ENCODE measurements at regions not wholly inside any gene's neighbourhood (a gene's known extent, or its start where the extent isn't known, plus 50 kb on each side); places are given as distances from the start of the nearest gene placed in this dataset.

- TF ChIP-seq CTCF (IDR thresholded peaks at IDR 0.05), result no peak
- Mint-ChIP-seq H3K36me3 (ENCODE audit: low read depth) (peaks cover 4% of the 10 kb centered on the region), H3K4me3 (no peak overlapping the region), H3K4me1 (peaks cover 20% of the 10 kb centered on the region), H3K27me3 (ENCODE audit: low read depth, poor library complexity) (peaks cover 48% of the 10 kb centered on the region), H3K27ac (no peak overlapping the region), H3K9me3 (peaks cover 30% of the 10 kb centered on the region)
- DNase-seq, result no peak
Measured at GRCh38 chr12:124651516-124652273, 84.3 kb upstream of the NCOR2 start.

- Mint-ChIP-seq H3K36me3 (ENCODE audit: low read depth) (peaks cover 4% of the 10 kb centered on the region), H3K9me3 (peaks cover 30% of the 10 kb centered on the region), H3K27me3 (ENCODE audit: low read depth, poor library complexity) (peaks cover 42% of the 10 kb centered on the region), H3K4me3 (no peak overlapping the region), H3K27ac (no peak overlapping the region), H3K4me1 (peaks cover 19% of the 10 kb centered on the region)
- no peak for DNase-seq
- TF ChIP-seq CTCF (IDR thresholded peaks at IDR 0.05), result no peak
Measured at GRCh38 chr12:124650912-124651311, 83.5 kb upstream of the NCOR2 start.

GRCh38 chr12:124648710-124649384, 81.4 kb upstream of the NCOR2 start:
- Mint-ChIP-seq H3K27me3 (ENCODE audit: low read depth, poor library complexity) (peaks cover 34% of the 10 kb centered on the region), H3K27ac (no peak overlapping the region), H3K4me3 (no peak overlapping the region), H3K4me1 (peaks cover 11% of the 10 kb centered on the region), H3K36me3 (ENCODE audit: low read depth) (peaks cover 4% of the 10 kb centered on the region), H3K9me3 (peaks cover 30% of the 10 kb centered on the region)
- DNase-seq, result no peak
- no peak for TF ChIP-seq CTCF (IDR thresholded peaks at IDR 0.05)

GRCh38 chr12:124647316-124647715, 79.9 kb upstream of the NCOR2 start:
- peaks cover 4% of the 10 kb centered on the region for H3K36me3 Mint-ChIP-seq (ENCODE audit: low read depth)

GRCh38 chr12:124646385-124647230, 79.2 kb upstream of the NCOR2 start:
- no peak overlapping the region for H3K4me3 Mint-ChIP-seq
- no peak for TF ChIP-seq CTCF (IDR thresholded peaks at IDR 0.05)

More at GRCh38 chr12:124647316-124647715, 79.9 kb upstream of the NCOR2 start:
- DNase-seq, result no peak
- Mint-ChIP-seq H3K27ac (no peak overlapping the region), H3K4me1 (peaks cover 11% of the 10 kb centered on the region), H3K4me3 (no peak overlapping the region), H3K27me3 (ENCODE audit: low read depth, poor library complexity) (peaks cover 32% of the 10 kb centered on the region), H3K9me3 (peaks cover 30% of the 10 kb centered on the region)
- no peak for TF ChIP-seq CTCF (IDR thresholded peaks at IDR 0.05)

More at GRCh38 chr12:124646385-124647230, 79.2 kb upstream of the NCOR2 start:
- Mint-ChIP-seq H3K36me3 (ENCODE audit: low read depth) (peaks cover 4% of the 10 kb centered on the region), H3K9me3 (peaks cover 30% of the 10 kb centered on the region), H3K27ac (no peak overlapping the region), H3K4me1 (peaks cover 11% of the 10 kb centered on the region), H3K27me3 (ENCODE audit: low read depth, poor library complexity) (peaks cover 34% of the 10 kb centered on the region)
- DNase-seq, result no peak

Measured in nephron progenitor cell (in vitro differentiated cells).